ENCODE measurements at regions not wholly inside any gene's neighbourhood (a gene's known extent, or its start where the extent isn't known, plus 50 kb on each side); places are given as distances from the start of the nearest gene placed in this dataset.

DNA sequence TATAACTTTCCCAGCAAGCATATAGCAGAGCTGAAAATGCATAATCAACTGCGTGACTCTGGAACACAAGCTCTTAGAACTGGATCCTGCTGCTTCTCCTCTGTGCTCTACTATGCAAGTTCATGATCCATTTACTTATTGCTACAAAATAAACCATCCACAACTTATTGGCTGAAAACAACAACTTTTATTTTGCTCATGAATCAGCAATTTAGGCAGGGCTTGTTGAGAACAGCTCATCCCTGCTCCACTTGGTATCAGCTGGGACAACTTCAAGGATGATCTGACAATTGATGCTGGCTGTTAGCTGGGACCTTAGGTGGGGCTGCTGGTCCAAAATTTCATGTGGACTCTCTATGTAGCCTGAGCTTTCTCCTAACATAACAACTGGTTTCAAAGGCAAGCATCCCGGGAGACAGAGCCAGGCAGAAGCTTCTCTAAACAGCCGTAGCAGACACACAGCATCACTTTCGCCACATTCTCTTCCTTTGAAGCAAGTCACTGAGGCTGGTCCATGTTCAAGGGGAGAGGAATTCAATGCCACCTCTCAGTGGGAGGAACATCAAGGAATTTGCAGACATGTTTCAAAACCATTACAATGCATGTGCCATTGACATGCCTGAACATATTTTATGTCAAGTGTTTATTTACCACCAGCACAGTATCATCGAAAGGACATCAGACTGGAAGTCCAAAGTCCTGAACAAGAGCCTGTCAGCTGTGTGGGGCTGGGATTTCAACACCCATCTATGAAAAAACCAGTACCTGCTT, 153.1 kb upstream of the PKDCC start:
- peak overlapping the region; percentile 72 to 88 for H3K27ac ChIP-seq (ENCODE audit: low read depth in 1 of 2, low read length in 2 of 2)
- no peaks in the 10 kb centered on the region for H3K36me3 ChIP-seq (ENCODE audit: control insufficient read depth in 4 of 4, insufficient read depth in 3 of 4, low read depth in 1 of 4, low read length in 3 of 4)
- TF ChIP-seq JUND (IDR thresholded peaks at IDR 0.05) (peak; percentile 92), RAD21 (IDR thresholded peaks at IDR 0.05) (peak; percentile 61 to 66), TAF1 (conservative IDR thresholded peaks at IDR 0.05) (no peak), FOXA1 (IDR thresholded peaks at IDR 0.05) (peak; percentile 76), YY1 (IDR thresholded peaks at IDR 0.05) (no peak), FOXA2 (IDR thresholded peaks at IDR 0.05) (peak; percentile 92), SP1 (IDR thresholded peaks at IDR 0.05) (peak; percentile 100), GABPA (IDR thresholded peaks at IDR 0.05 in 1 of 2, conservative IDR thresholded peaks at IDR 0.05 in 1 of 2) (no peak), RXRA (IDR thresholded peaks at IDR 0.05) (peak; percentile 94 to 96), EGR1 (IDR thresholded peaks at IDR 0.05; ENCODE audit: low read depth in 2 of 2) (peak in 1 of 2 donors; percentile 63), HNF4A (conservative IDR thresholded peaks at IDR 0.05) (peak; percentile 100), NR2F2 (IDR thresholded peaks at IDR 0.05) (no peak), HNF4G (IDR thresholded peaks at IDR 0.05) (peak; percentile 98)
- TF ChIP-seq, protein P1, sequence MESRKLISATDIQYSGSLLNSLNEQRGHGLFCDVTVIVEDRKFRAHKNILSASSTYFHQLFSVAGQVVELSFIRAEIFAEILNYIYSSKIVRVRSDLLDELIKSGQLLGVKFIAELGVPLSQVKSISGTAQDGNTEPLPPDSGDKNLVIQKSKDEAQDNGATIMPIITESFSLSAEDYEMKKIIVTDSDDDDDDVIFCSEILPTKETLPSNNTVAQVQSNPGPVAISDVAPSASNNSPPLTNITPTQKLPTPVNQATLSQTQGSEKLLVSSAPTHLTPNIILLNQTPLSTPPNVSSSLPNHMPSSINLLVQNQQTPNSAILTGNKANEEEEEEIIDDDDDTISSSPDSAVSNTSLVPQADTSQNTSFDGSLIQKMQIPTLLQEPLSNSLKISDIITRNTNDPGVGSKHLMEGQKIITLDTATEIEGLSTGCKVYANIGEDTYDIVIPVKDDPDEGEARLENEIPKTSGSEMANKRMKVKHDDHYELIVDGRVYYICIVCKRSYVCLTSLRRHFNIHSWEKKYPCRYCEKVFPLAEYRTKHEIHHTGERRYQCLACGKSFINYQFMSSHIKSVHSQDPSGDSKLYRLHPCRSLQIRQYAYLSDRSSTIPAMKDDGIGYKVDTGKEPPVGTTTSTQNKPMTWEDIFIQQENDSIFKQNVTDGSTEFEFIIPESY (IDR thresholded peaks at IDR 0.05): peak; percentile 89
- TF ChIP-seq, protein P2, sequence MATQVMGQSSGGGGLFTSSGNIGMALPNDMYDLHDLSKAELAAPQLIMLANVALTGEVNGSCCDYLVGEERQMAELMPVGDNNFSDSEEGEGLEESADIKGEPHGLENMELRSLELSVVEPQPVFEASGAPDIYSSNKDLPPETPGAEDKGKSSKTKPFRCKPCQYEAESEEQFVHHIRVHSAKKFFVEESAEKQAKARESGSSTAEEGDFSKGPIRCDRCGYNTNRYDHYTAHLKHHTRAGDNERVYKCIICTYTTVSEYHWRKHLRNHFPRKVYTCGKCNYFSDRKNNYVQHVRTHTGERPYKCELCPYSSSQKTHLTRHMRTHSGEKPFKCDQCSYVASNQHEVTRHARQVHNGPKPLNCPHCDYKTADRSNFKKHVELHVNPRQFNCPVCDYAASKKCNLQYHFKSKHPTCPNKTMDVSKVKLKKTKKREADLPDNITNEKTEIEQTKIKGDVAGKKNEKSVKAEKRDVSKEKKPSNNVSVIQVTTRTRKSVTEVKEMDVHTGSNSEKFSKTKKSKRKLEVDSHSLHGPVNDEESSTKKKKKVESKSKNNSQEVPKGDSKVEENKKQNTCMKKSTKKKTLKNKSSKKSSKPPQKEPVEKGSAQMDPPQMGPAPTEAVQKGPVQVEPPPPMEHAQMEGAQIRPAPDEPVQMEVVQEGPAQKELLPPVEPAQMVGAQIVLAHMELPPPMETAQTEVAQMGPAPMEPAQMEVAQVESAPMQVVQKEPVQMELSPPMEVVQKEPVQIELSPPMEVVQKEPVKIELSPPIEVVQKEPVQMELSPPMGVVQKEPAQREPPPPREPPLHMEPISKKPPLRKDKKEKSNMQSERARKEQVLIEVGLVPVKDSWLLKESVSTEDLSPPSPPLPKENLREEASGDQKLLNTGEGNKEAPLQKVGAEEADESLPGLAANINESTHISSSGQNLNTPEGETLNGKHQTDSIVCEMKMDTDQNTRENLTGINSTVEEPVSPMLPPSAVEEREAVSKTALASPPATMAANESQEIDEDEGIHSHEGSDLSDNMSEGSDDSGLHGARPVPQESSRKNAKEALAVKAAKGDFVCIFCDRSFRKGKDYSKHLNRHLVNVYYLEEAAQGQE (IDR thresholded peaks at IDR 0.05): peak; percentile 66
- TF ChIP-seq, protein P3, sequence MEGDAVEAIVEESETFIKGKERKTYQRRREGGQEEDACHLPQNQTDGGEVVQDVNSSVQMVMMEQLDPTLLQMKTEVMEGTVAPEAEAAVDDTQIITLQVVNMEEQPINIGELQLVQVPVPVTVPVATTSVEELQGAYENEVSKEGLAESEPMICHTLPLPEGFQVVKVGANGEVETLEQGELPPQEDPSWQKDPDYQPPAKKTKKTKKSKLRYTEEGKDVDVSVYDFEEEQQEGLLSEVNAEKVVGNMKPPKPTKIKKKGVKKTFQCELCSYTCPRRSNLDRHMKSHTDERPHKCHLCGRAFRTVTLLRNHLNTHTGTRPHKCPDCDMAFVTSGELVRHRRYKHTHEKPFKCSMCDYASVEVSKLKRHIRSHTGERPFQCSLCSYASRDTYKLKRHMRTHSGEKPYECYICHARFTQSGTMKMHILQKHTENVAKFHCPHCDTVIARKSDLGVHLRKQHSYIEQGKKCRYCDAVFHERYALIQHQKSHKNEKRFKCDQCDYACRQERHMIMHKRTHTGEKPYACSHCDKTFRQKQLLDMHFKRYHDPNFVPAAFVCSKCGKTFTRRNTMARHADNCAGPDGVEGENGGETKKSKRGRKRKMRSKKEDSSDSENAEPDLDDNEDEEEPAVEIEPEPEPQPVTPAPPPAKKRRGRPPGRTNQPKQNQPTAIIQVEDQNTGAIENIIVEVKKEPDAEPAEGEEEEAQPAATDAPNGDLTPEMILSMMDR (IDR thresholded peaks at IDR 0.05; ENCODE audit: low read depth, low read length, missing input control): no peak
- TF ChIP-seq, protein P4, sequence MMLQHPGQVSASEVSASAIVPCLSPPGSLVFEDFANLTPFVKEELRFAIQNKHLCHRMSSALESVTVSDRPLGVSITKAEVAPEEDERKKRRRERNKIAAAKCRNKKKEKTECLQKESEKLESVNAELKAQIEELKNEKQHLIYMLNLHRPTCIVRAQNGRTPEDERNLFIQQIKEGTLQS (IDR thresholded peaks at IDR 0.05): peak; percentile 79
- TF ChIP-seq, protein P5, sequence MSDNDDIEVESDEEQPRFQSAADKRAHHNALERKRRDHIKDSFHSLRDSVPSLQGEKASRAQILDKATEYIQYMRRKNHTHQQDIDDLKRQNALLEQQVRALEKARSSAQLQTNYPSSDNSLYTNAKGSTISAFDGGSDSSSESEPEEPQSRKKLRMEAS (IDR thresholded peaks at IDR 0.05): peak; percentile 88
- H3K9ac ChIP-seq (ENCODE audit: low read depth in 1 of 2, low read length in 2 of 2): no peak overlapping the region
- H3K9me3 ChIP-seq (ENCODE audit: control insufficient read depth in 4 of 4, low read length in 3 of 4): no peaks in the 10 kb centered on the region
- 49% methylated on average over 5 of the region's 5 CpGs for WGBS
- no peak overlapping the region for H3K4me3 ChIP-seq (ENCODE audit: low read depth in 1 of 3, low read length in 3 of 3)
- peaks cover 2 to 17% (median 8%) of the 10 kb centered on the region in 4 donors for H3K4me1 ChIP-seq (ENCODE audit: control insufficient read depth in 4 of 4, insufficient read depth in 4 of 4, low read length in 3 of 4)
- no peaks in the 10 kb centered on the region for H3K27me3 ChIP-seq (ENCODE audit: control insufficient read depth in 4 of 4, insufficient read depth in 4 of 4, low read length in 3 of 4)
- no peak for DNase-seq (ENCODE audit: low spot score)
